ENCODE measurements at regions not wholly inside any gene's neighbourhood (a gene's known extent, or its start where the extent isn't known, plus 50 kb on each side); places are given as distances from the start of the nearest gene placed in this dataset.
A peak's percentile ranks its signal among the peaks of the same experiment; 100 is the strongest.

DNA sequence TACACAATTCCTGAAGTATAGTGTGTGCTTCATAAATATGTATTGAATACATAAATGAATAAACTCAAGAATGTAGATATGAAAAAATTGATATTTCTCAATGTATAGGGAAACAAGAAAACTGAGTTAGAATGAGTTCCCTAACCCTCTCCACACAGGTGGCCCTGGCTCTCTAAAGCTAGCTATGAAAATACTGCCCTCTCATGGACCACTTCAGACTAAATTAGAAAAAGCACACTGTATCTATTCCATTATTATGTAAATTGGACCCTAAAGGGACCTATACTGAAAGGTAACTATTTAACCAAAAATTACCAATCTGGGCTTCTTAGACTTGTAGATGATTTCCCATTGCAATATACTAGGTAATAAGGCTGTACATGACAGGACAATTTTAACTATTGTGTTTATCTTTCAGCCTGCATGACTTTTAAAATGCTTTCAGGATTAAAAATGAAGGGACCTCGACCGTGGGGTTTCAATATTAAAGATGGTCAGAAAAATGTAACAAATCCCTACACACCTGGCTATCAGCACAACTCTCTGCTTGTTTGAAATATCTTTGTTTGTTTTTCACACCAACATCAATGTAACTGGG, 672.5 kb upstream of the KIF2B start:
- POLR2A ChIA-PET: no interaction called here
- no peaks in the 10 kb centered on the region for H3K36me3 ChIP-seq (replicated peaks in 1 of 2; ENCODE audit: control insufficient read depth in 1 of 2, insufficient read depth in 2 of 2, low read length in 1 of 2)
- H3F3A ChIP-seq (replicated peaks; ENCODE audit: insufficient read depth): no peaks in the 10 kb centered on the region
- CTCF ChIA-PET: interaction anchor here (1.0 to 2.1 kb wide), 3 partner anchors 21 to 1276 kb away, joined by 3 to 8 read pairs (median 6); no protein-coding TSS in a partner anchor
- no peaks in the 10 kb centered on the region for H3K9me2 ChIP-seq
- peak; percentile 23 for DNase-seq
- H3K27me3 ChIP-seq (ENCODE audit: insufficient read depth): no peaks in the 10 kb centered on the region
- no peak for TF ChIP-seq FOXM1 (IDR thresholded peaks at IDR 0.05; ENCODE audit: low read depth)
- peak; percentile 38; the same call in 1 of the 2 replicates for TF ChIP-seq SMC3 (IDR thresholded peaks at IDR 0.05; ENCODE audit: low read depth, low read length)
- no peak for TF ChIP-seq TCF12 (IDR thresholded peaks at IDR 0.05)
- no peak for TF ChIP-seq ZBTB33 (IDR thresholded peaks at IDR 0.05; ENCODE audit: borderline replicate concordance, low read depth)
- TF ChIP-seq, protein P1, sequence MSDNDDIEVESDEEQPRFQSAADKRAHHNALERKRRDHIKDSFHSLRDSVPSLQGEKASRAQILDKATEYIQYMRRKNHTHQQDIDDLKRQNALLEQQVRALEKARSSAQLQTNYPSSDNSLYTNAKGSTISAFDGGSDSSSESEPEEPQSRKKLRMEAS (IDR thresholded peaks at IDR 0.05; ENCODE audit: low read depth): no peak
- TF ChIP-seq GATA2 (CRISPR knock-in tag; IDR thresholded peaks at IDR 0.05): no peak
- no peak for TF ChIP-seq USF1 (IDR thresholded peaks at IDR 0.05; ENCODE audit: borderline replicate concordance, low read depth)
- TF ChIP-seq, protein P2, sequence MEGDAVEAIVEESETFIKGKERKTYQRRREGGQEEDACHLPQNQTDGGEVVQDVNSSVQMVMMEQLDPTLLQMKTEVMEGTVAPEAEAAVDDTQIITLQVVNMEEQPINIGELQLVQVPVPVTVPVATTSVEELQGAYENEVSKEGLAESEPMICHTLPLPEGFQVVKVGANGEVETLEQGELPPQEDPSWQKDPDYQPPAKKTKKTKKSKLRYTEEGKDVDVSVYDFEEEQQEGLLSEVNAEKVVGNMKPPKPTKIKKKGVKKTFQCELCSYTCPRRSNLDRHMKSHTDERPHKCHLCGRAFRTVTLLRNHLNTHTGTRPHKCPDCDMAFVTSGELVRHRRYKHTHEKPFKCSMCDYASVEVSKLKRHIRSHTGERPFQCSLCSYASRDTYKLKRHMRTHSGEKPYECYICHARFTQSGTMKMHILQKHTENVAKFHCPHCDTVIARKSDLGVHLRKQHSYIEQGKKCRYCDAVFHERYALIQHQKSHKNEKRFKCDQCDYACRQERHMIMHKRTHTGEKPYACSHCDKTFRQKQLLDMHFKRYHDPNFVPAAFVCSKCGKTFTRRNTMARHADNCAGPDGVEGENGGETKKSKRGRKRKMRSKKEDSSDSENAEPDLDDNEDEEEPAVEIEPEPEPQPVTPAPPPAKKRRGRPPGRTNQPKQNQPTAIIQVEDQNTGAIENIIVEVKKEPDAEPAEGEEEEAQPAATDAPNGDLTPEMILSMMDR (IDR thresholded peaks at IDR 0.05): peak; percentile 35
- TF ChIP-seq EP300 (IDR thresholded peaks at IDR 0.05; ENCODE audit: borderline replicate concordance in 1 of 2, low read depth in 1 of 2, low read length in 1 of 2): no peak
- TF ChIP-seq RAD21 (IDR thresholded peaks at IDR 0.05; ENCODE audit: low read length): peak; percentile 83
- TF ChIP-seq CHD2 (IDR thresholded peaks at IDR 0.05; ENCODE audit: low read length, partially characterized antibody): no peak
- no peak overlapping the region for H2AFZ ChIP-seq (ENCODE audit: low read depth)
- 23% methylated on average over 2 of the region's 2 CpGs for WGBS (ENCODE audit: low lambda C conversion rate)
- no peaks in the 10 kb centered on the region; a peak in 2 of 4 replicates for H3K4me1 ChIP-seq (ENCODE audit: control insufficient read depth in 1 of 2, insufficient read depth in 2 of 2, low read depth in 1 of 2, low read length in 1 of 2)
- H3K9me3 ChIP-seq: 0 out of 2 replicates have a peak, but pooled peaks cover 3% of the 10 kb centered on the region
- H4K20me1 ChIP-seq (ENCODE audit: insufficient read depth): no peaks in the 10 kb centered on the region
- no peaks in the 10 kb centered on the region for H3K79me2 ChIP-seq (ENCODE audit: insufficient read depth)
- no peak overlapping the region for H3K4me2 ChIP-seq
- H3K4me3 ChIP-seq (ENCODE audit: low read depth in 2 of 2, low read length in 1 of 2): peak overlapping the region in 1 of 2 experiments; percentile 48; a peak in 1 of 4 replicates
- H3K9ac ChIP-seq: no peak overlapping the region
- H3K27ac ChIP-seq (ENCODE audit: low read depth in 2 of 2, low read length in 1 of 2): no peak overlapping the region

- H3K9ac ChIP-seq: no peak overlapping the region
- no peaks in the 10 kb centered on the region; a peak in 2 of 4 replicates for H3K4me1 ChIP-seq (ENCODE audit: control insufficient read depth in 1 of 2, insufficient read depth in 2 of 2, low read depth in 1 of 2, low read length in 1 of 2)
- ChIA-PET CTCF (interaction anchor here (0.9 to 2.1 kb wide), 5 partner anchors 9 to 1277 kb away, joined by 3 to 8 read pairs (median 3); no protein-coding TSS in a partner anchor), POLR2A (no interaction called here)
- no peaks in the 10 kb centered on the region for H3K9me2 ChIP-seq
- no peak overlapping the region for H2AFZ ChIP-seq (ENCODE audit: low read depth)
- no peak overlapping the region for H3K27ac ChIP-seq (ENCODE audit: low read depth in 2 of 2, low read length in 1 of 2)
- 21% methylated on average over 3 of the region's 3 CpGs for WGBS (ENCODE audit: low lambda C conversion rate)
- no peaks in the 10 kb centered on the region for H3F3A ChIP-seq (replicated peaks; ENCODE audit: insufficient read depth)
- no peaks in the 10 kb centered on the region for H3K27me3 ChIP-seq (ENCODE audit: insufficient read depth)
- no peak for DNase-seq
- no peaks in the 10 kb centered on the region for H3K36me3 ChIP-seq (replicated peaks in 1 of 2; ENCODE audit: control insufficient read depth in 1 of 2, insufficient read depth in 2 of 2, low read length in 1 of 2)
- H3K4me3 ChIP-seq (ENCODE audit: low read depth in 2 of 2, low read length in 1 of 2): no peak overlapping the region
- TF ChIP-seq EP300 (IDR thresholded peaks at IDR 0.05; ENCODE audit: borderline replicate concordance in 1 of 2, low read depth in 1 of 2, low read length in 1 of 2) (no peak), GATA2 (CRISPR knock-in tag; IDR thresholded peaks at IDR 0.05) (no peak)
- H3K79me2 ChIP-seq (ENCODE audit: insufficient read depth): no peaks in the 10 kb centered on the region
- H3K9me3 ChIP-seq: 0 out of 2 replicates have a peak, but pooled peaks cover 3% of the 10 kb centered on the region
- H3K4me2 ChIP-seq: no peak overlapping the region
- no peaks in the 10 kb centered on the region for H4K20me1 ChIP-seq (ENCODE audit: insufficient read depth)
These were observed 673.4 kb upstream of the KIF2B start for GRCh38 chr17:53149316-53149715.
